ENCODE measurements at regions not wholly inside any gene's neighbourhood (a gene's known extent, or its start where the extent isn't known, plus 50 kb on each side); places are given as distances from the start of the nearest gene placed in this dataset.

DNA sequence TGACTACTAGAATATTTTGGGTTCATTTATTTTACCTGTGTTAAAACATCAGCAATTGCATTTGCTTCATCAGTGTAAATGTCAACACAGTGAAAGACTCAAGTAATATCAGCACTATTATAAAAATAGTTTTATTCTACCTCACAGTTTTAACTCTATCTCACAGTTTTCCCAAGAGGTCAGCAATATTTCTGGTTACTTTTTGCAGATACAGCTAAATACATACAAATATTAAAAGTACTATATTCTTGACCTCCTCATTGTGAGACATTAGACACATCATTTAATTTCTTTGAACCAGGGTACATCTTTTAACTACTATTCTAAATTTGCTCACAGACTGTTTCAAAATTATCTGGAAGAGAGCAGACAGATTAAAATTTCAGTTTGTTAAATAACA lies 321.7 kb upstream of the OR4E1 start:
- ATAC-seq (ENCODE audit: low read depth), result no peak
- H3K9ac ChIP-seq (ENCODE audit: low read depth, low read length), result no peak overlapping the region
- intact Hi-C loops (cut with micrococcal nuclease), result no loop called here
- H2BK20ac ChIP-seq (ENCODE audit: low read depth, low read length), result no peak overlapping the region
- no peaks in the 10 kb centered on the region for H3K79me1 ChIP-seq (ENCODE audit: low read depth in 1 of 2, low read length in 2 of 2)
- no peak overlapping the region for H2BK15ac ChIP-seq (ENCODE audit: low read depth, low read length)
- in situ Hi-C loops (cut with MboI; ENCODE audit: low sequenced_read_pairs), result no loop called here
- no peak overlapping the region for H2AK5ac ChIP-seq (ENCODE audit: low read depth, low read length)
- no peak overlapping the region for H3K4ac ChIP-seq (ENCODE audit: low read depth, low read length)
- no peak overlapping the region for H4K5ac ChIP-seq (ENCODE audit: low read depth, low read length)
- CTCF ChIA-PET, result interaction anchor here (0.6 to 1.5 kb wide), 2 partner anchors 17 to 410 kb away, joined by 4 to 5 read pairs; no protein-coding TSS in a partner anchor
- no peaks in the 10 kb centered on the region for H3K27me3 ChIP-seq (ENCODE audit: control insufficient read depth, insufficient read depth, low read length)
- no peak overlapping the region for H4K8ac ChIP-seq (ENCODE audit: low read depth in 2 of 2, low read length in 2 of 2)
- H2AK9ac ChIP-seq (replicated peaks; ENCODE audit: low read depth, low read length, poor library complexity), result no peak overlapping the region
- no peaks in the 10 kb centered on the region for H3K4me1 ChIP-seq (ENCODE audit: control insufficient read depth, insufficient read depth, low read length)
- no peaks in the 10 kb centered on the region for H3K9me3 ChIP-seq (ENCODE audit: control insufficient read depth, insufficient read depth, low read length)
- no TSS peak for BruUV-seq (replicated peaks)
- no peak overlapping the region for H3K4me2 ChIP-seq (ENCODE audit: low read depth, low read length)
- no peak for DNase-seq
- no peaks in the 10 kb centered on the region for H3K36me3 ChIP-seq (ENCODE audit: control insufficient read depth, insufficient read depth, low read length)
- no peak overlapping the region for H3K4me3 ChIP-seq (ENCODE audit: insufficient read depth, low read depth, low read length)
- POLR2A ChIA-PET (ENCODE audit: unreplicated experiment), result no interaction called here
- dilution Hi-C loops (cut with HindIII; ENCODE audit: low sequenced_read_pairs, unreplicated experiment), result no loop called here
- no peak overlapping the region for H2BK5ac ChIP-seq (ENCODE audit: low read depth, low read length, poor library complexity, severe bottlenecking)
- H2BK120ac ChIP-seq (ENCODE audit: low read depth, low read length), result no peak overlapping the region
- no peak overlapping the region for H3K56ac ChIP-seq (ENCODE audit: extremely low read depth, insufficient read depth, low read length)
- H3K18ac ChIP-seq (ENCODE audit: low read depth, low read length), result no peak overlapping the region
- H2AFZ ChIP-seq (replicated peaks; ENCODE audit: low read length, poor library complexity), result no peak overlapping the region
- no peaks in the 10 kb centered on the region for H3K9me1 ChIP-seq (ENCODE audit: insufficient read depth, low read length)
- no peak for TF ChIP-seq FOS (IDR thresholded peaks at IDR 0.05; ENCODE audit: low read depth, low read length)
- TF ChIP-seq, protein P1, sequence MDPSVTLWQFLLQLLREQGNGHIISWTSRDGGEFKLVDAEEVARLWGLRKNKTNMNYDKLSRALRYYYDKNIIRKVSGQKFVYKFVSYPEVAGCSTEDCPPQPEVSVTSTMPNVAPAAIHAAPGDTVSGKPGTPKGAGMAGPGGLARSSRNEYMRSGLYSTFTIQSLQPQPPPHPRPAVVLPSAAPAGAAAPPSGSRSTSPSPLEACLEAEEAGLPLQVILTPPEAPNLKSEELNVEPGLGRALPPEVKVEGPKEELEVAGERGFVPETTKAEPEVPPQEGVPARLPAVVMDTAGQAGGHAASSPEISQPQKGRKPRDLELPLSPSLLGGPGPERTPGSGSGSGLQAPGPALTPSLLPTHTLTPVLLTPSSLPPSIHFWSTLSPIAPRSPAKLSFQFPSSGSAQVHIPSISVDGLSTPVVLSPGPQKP (IDR thresholded peaks at IDR 0.05; ENCODE audit: borderline replicate concordance, low read depth, low read length), result no peak
- no peaks in the 10 kb centered on the region for H4K20me1 ChIP-seq (ENCODE audit: insufficient read depth, low read length)
- H3K23ac ChIP-seq (ENCODE audit: low read depth, low read length), result no peak overlapping the region
- H3K27ac ChIP-seq (ENCODE audit: insufficient read depth, low read length), result no peak overlapping the region
- H3K14ac ChIP-seq (replicated peaks; ENCODE audit: low read depth, low read length), result no peak overlapping the region
- no peak overlapping the region for H4K91ac ChIP-seq (ENCODE audit: insufficient read depth, low read depth, low read length)

Data from IMR-90 (cell line).